ENCODE measurements at regions not wholly inside any gene's neighbourhood (a gene's known extent, or its start where the extent isn't known, plus 50 kb on each side); places are given as distances from the start of the nearest gene placed in this dataset.
A peak's percentile ranks its signal among the peaks of the same experiment; 100 is the strongest.

- Histone ChIP-seq H3K36me3 (no peaks in the 10 kb centered on the region), H3K27ac (no peak overlapping the region), H3K9me3 (no peaks in the 10 kb centered on the region), H3K4me3 (no peak overlapping the region), H3K4me1 (no peaks in the 10 kb centered on the region), H3K27me3 (no peaks in the 10 kb centered on the region)
- 41 to 74% (median 62%) methylated on average over 4 of the region's 4 CpGs for WGBS, 5 donors
- peak in 1 of 2 donors; percentile 31 for DNase-seq
- TF ChIP-seq EP300 (IDR thresholded peaks at IDR 0.05) (no peak), POLR2AphosphoS5 (IDR thresholded peaks at IDR 0.05) (no peak), CTCF (IDR thresholded peaks at IDR 0.05) (no peak), POLR2A (IDR thresholded peaks at IDR 0.05) (no peak)
- intact Hi-C loops (cut with DNase I; ENCODE audit: low total_unique reads), result no loop called here
Observed at GRCh38 chr4:17188547-17189400, 290.3 kb upstream of the LDB2 start.

DNA sequence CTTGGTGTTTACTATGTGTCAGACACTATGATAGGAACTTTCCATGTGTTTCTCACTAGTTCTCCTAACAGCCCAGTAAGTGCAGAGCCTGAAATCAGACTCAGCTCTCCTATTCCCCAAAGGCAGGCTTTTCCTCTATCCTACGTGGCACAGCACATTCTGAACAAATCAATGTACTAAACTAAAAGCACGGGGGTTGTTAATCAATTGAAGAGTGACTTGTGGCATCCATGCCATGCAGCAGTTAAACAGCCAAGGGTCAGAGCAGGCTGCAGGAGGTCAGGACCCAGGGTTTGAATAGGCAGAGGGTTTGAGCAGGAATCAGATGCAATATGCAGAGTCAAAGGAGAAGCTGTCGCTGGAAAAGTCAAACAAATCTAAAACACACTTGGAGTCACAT is 289.7 kb upstream of the LDB2 start:
- DNase-seq, result no peak
- Histone ChIP-seq H3K27me3 (no peaks in the 10 kb centered on the region), H3K9me3 (no peaks in the 10 kb centered on the region), H3K4me1 (no peaks in the 10 kb centered on the region), H3K36me3 (no peaks in the 10 kb centered on the region), H3K27ac (no peak overlapping the region), H3K4me3 (no peak overlapping the region)
- intact Hi-C loops (cut with DNase I; ENCODE audit: low total_unique reads), result no loop called here
- WGBS, 5 donors, result 29 to 44% (median 34%) methylated on average over 3 of the region's 3 CpGs
- TF ChIP-seq POLR2A (IDR thresholded peaks at IDR 0.05) (no peak), CTCF (IDR thresholded peaks at IDR 0.05) (no peak), EP300 (IDR thresholded peaks at IDR 0.05) (no peak), POLR2AphosphoS5 (IDR thresholded peaks at IDR 0.05) (no peak)

GRCh38 chr4:17187003-17187402 is 288.6 kb upstream of the LDB2 start:
- intact Hi-C loops (cut with DNase I; ENCODE audit: low total_unique reads), result no loop called here
- H3K27ac ChIP-seq, result no peak overlapping the region
- no peak overlapping the region for H3K4me3 ChIP-seq
- no peaks in the 10 kb centered on the region for H3K4me1 ChIP-seq
- no peak for DNase-seq
- TF ChIP-seq POLR2A (IDR thresholded peaks at IDR 0.05), result no peak
- TF ChIP-seq POLR2AphosphoS5 (IDR thresholded peaks at IDR 0.05), result no peak
- TF ChIP-seq EP300 (IDR thresholded peaks at IDR 0.05), result no peak
- no peak for TF ChIP-seq CTCF (IDR thresholded peaks at IDR 0.05)
- no peaks in the 10 kb centered on the region for H3K36me3 ChIP-seq
- 75 to 86% (median 80%) methylated on average over 5 of the region's 5 CpGs for WGBS, 5 donors
- H3K9me3 ChIP-seq, result no peaks in the 10 kb centered on the region
- H3K27me3 ChIP-seq, result no peaks in the 10 kb centered on the region

GRCh38 chr4:17182888-17183287 is 284.4 kb upstream of the LDB2 start:
- H3K4me3 ChIP-seq, result no peak overlapping the region
- H3K36me3 ChIP-seq, result no peaks in the 10 kb centered on the region
- intact Hi-C loops (cut with DNase I; ENCODE audit: low total_unique reads), result no loop called here
- H3K27ac ChIP-seq, result no peak overlapping the region
- 44 to 56% (median 50%) methylated on average over 4 of the region's 4 CpGs for WGBS, 5 donors
- DNase-seq, result no peak
- H3K4me1 ChIP-seq, result no peaks in the 10 kb centered on the region
- no peaks in the 10 kb centered on the region for H3K27me3 ChIP-seq
- TF ChIP-seq POLR2A (IDR thresholded peaks at IDR 0.05), result no peak
- no peak for TF ChIP-seq POLR2AphosphoS5 (IDR thresholded peaks at IDR 0.05)
- no peak for TF ChIP-seq EP300 (IDR thresholded peaks at IDR 0.05)
- TF ChIP-seq CTCF (IDR thresholded peaks at IDR 0.05), result no peak
- no peaks in the 10 kb centered on the region for H3K9me3 ChIP-seq

All from stomach (tissue), 8 donors.